Suppressor macrophage (primary cell): ENCODE measurements at regions not wholly inside any gene's neighbourhood (a gene's known extent, or its start where the extent isn't known, plus 50 kb on each side); places are given as distances from the start of the nearest gene placed in this dataset.
"Not testable (repeated sequence)": the region's sequence is repeated elsewhere in the genome, so short reads cannot be mapped to it uniquely, and the experiment has no call there.

ENCODE experiments used
- DNase-seq, 4 experiments: peaks; one replicate each; pipeline ENCODE4 v3.0.0-alpha.2; 2020 to 2022

GRCh38 chr6:79391480-79391879, 145.8 kb downstream of the LCA5 start:
- no peak for DNase-seq

DNA sequence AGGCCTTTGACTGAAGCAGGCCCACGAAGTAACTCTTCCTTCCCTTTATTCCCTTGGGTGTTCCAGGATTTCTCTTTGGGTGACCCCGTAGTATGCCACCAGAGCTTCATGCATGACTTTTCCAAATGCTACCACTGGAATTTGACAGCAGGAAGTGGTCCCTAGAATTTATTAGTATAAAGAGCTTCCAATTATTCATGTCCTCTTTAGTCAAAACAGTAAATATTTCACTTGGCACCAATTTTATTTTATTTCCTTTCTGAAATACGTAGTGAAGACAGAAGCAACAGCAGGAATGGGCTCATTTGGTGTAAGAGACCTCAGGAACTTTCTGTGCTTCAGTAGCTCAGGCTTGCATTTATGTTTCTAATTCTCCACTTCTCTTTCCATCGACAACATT, 151.3 kb downstream of the LCA5 start:
- no peak for DNase-seq

DNA sequence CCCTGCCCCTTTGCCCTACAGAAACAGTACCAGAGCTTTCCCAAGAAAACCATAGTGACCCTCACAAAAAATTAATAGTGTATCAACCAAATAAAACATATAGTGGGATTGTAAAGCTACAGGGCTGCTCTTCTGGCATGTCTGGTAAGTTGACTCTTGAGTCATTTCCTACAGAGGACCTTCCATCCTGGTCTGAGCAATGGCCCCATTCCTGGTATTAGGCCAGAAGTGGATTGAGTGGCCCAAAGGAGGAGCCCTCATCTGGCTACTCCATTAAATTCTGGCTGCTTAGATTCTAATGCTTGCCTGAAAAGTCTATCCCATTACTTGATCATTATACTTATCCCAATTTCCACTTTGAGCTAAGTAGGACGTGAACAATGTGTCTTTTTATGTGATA, 150.9 kb upstream of the HMGN3 start:
- DNase-seq, result no peak

GRCh38 chr6:79384845-79385244, 150.4 kb upstream of the HMGN3 start:
- DNase-seq, result no peak

DNA sequence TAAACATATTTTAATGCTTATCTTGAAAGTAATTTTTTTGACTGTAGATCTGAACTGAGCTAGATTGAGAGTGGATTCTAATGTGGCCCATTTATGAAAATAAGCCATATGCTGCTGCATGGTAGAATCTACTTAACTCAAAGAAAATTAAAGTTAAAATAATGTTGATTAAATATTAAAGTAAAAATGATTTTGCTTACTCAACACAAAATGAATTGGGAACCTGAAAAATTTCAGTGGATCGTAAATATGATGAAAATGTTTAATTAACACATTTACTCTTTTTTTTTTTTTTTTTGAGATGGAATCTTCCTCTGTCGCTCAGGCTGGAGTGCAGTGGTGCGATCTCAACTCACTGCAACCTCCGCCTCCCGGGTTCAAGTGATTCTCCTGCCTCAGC, 144.5 kb upstream of the HMGN3 start:
- DNase-seq, result no peak

- DNase-seq, result no peak
Observed at GRCh38 chr6:79377888-79378348, 143.4 kb upstream of the HMGN3 start.

- DNase-seq, result no peak
Observed at GRCh38 chr6:79377047-79377446, 142.6 kb upstream of the HMGN3 start.

GRCh38 chr6:79375635-79376337, 141.3 kb upstream of the HMGN3 start:
- no peak for DNase-seq

DNA sequence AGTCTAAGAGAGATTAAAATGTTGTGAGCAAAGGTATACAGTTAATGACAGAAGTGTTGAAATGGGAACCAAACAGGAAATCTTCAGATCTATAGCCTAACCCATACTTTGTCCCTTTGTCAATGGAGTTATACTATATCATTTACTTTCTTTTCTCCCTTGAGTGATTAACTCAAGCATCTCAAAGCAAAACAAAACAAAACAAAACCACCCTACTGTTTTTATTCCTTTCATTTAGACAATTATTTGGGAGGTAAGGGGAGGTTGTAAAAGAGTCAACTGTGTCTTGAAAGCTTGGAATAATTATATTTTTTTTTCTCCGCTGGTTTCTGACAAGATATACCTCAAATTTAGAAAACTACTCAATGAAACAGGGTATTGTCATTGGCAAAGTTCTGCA, 139.8 kb upstream of the HMGN3 start:
- no peak for DNase-seq

- no peak for DNase-seq
Observed at GRCh38 chr6:79373880-79374279, 139.4 kb upstream of the HMGN3 start.

- DNase-seq, result no peak
Observed at GRCh38 chr6:79373246-79373645, 138.8 kb upstream of the HMGN3 start.

DNA sequence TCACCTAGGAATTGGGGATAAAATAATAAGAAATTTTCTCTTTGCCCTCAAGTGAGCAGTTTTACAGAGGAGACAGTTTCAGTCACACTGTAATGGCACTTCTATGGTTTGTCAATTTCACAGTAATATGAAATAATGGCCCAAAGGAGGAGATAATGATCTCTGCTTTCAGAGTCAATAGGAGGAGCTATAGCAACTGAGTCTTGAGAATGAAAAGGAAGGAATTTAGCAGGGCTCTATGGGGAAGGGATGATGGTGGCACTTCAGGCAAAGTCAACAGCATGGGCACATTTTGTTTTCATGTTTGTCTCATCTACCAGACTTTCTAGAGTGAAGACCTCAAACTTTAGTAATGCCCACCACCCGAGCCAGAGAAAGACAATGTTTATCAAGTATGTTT, 138.3 kb upstream of the HMGN3 start:
- no peak for DNase-seq

GRCh38 chr6:79369026-79369425, 134.5 kb upstream of the HMGN3 start:
- DNase-seq, result no peak

- DNase-seq, result not testable (repeated sequence)
Observed at GRCh38 chr6:79363441-79363840, 129.0 kb upstream of the HMGN3 start.

DNA sequence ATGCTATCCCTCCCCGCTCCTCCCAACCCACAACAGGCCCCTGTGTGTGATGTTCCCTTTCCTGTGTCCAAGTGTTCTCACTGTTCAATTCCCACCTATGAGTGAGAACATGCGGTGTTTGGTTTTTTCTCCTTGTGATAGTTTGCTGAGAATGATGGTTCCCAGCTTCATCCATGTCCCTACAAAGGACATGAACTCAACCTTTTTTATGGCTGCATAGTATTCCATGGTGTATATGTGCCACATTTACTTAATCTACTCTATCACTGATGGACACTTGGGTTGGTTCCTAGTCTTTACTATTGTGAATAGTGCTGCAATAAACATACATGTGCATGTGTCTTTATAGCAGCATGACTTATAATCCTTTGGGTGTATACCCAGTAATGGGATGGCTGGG, 126.6 kb upstream of the HMGN3 start:
- DNase-seq, result not testable (repeated sequence)

GRCh38 chr6:79353226-79353625, 118.7 kb upstream of the HMGN3 start:
- no peak for DNase-seq

DNA sequence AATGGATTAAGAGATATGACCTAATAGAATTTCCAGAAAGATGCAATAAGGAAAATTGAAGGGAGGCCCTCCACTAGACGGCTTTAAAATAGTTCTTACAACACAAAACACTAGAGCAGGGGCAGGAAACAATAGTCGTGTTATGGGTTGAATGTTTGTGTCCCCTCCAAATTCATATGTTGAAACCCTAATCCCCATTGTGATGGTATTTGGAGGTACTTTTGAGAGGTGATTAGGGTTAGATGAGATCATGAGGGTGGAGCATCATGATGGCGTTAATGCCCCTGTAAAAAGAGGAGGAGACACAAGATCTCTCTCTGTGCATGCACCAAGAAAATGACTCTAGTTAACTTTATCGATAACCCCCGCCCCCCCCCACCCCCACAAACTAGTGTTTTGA, 104.0 kb upstream of the HMGN3 start:
- DNase-seq, result no peak

- peak; percentile 30 to 70 (median 50) for DNase-seq
Observed at GRCh38 chr6:79335133-79335674, 100.7 kb upstream of the HMGN3 start.

- DNase-seq, result no peak
Observed at GRCh38 chr6:79334674-79335073, 100.2 kb upstream of the HMGN3 start.

DNA sequence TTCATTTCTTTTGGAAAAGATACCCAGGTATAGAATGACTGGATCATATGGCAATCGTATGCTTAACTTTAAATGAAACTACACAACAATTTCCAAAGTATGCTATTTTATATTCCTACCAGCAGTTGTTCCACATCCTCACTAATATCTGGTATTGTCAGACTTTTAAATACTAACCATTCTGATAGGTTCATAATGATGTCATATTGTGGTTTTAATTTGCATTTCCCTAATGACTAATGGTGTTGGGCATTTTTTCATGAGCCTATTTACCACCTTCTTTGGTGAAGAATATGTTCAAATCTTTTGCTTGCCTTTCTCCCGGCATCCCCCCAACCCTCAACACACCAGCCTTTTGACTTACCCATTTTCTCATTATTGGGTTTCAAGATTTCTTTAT, 96.2 kb upstream of the HMGN3 start:
- no peak for DNase-seq

- no peak for DNase-seq
Observed at GRCh38 chr6:79313254-79313653, 78.8 kb upstream of the HMGN3 start.

DNA sequence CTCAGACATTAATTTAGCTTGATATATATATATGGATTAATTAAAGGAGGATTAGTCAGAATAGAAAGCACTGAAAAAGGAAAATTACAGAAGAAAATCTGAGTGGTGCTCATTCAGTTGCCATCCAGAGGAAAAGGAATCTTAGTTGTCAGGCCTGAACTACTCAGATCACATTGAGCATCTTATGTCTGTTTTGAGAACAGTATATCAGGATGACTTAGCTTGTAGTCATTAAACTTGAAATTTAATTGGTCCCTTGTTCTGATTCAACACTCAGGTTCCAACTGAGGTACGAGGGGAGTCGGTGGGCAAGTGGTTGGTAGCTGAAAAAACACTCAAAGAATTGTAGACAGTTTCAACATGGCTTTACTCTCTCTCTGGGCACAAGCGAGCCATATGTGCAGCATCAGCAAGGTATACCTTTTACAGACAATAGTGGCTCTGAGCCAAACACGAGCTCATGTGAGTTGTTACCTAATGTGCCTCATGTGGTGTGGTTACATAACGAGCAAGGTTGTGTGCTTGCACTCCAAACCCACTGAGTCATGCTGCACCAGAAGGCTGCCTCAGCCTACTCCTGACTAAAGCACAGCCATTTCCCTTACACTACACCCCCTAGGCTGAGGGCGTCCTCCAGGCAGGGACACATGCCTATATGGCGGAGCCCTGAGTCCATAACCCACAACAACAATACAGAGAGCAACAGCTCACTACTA, 73.0 kb upstream of the HMGN3 start:
- DNase-seq, result peak in 2 of 4 experiments; percentile 1 to 3

- DNase-seq, result no peak
Observed at GRCh38 chr6:79305020-79305419, 70.5 kb upstream of the HMGN3 start.

- DNase-seq, result no peak
Observed at GRCh38 chr6:79302341-79302740, 67.9 kb upstream of the HMGN3 start.
